Trophoblast cell (in vitro differentiated cells and primary cell): ENCODE measurements at regions not wholly inside any gene's neighbourhood (a gene's known extent, or its start where the extent isn't known, plus 50 kb on each side); places are given as distances from the start of the nearest gene placed in this dataset.

ENCODE experiments used
- DNase-seq, 2 donors: peaks; one replicate each; pipeline ENCODE4 v3.0.0-alpha.2; 2016
- H2AFZ ChIP-seq: 2 replicates; pipeline ENCODE4 v1.6.1; 2013; ENCODE audit warnings: low read length, moderate library complexity, mild to moderate bottlenecking; ENCODE audit not compliant: insufficient read depth, poor library complexity
- H2AK5ac ChIP-seq: 2 replicates; pipeline ENCODE4 v1.6.1; 2013; ENCODE audit warnings: mild to moderate bottlenecking, low read length
- H2BK120ac ChIP-seq: 2 replicates; pipeline ENCODE4 v1.6.1; 2013; ENCODE audit warnings: low read length, mild to moderate bottlenecking, moderate library complexity; ENCODE audit not compliant: insufficient read depth, poor library complexity
- H2BK12ac ChIP-seq: 2 replicates; pipeline ENCODE4 v1.6.1; 2013; ENCODE audit warnings: mild to moderate bottlenecking, low read length, moderate library complexity
- H2BK5ac ChIP-seq: 2 replicates; pipeline ENCODE4 v1.6.1; 2013; ENCODE audit warnings: low read length, low read depth, moderate library complexity, mild to moderate bottlenecking; ENCODE audit not compliant: poor library complexity
- H3K14ac ChIP-seq: 2 replicates; pipeline ENCODE4 v1.6.1; 2013; ENCODE audit warnings: mild to moderate bottlenecking, low read length
- H3K18ac ChIP-seq: 2 replicates; pipeline ENCODE4 v1.6.1; 2013; ENCODE audit warnings: mild to moderate bottlenecking, low read length
- H3K23ac ChIP-seq: 2 replicates; pipeline ENCODE4 v1.6.1; 2013; ENCODE audit warnings: low read length
- H3K27ac ChIP-seq: 2 replicates; pipeline ENCODE4 v1.5.1; 2013; ENCODE audit warnings: low read depth, mild to moderate bottlenecking, inconsistent platforms, low read length, moderate library complexity
- H3K27me3 ChIP-seq: 2 replicates; pipeline ENCODE4 v1.6.1; 2013; ENCODE audit warnings: inconsistent platforms, mild to moderate bottlenecking, low read length, moderate library complexity; ENCODE audit not compliant: insufficient read depth
- H3K36me3 ChIP-seq, 2 experiments: 1 replicate in 1 of 2; 2 replicates in 1 of 2; pipeline ENCODE4 v1.6.1; 2013; ENCODE audit warnings: low read length in 2 of 2, mild to moderate bottlenecking in 2 of 2, moderate library complexity in 1 of 2; ENCODE audit not compliant: insufficient read depth in 2 of 2, control insufficient read depth in 1 of 2
- H3K4ac ChIP-seq: 2 replicates; pipeline ENCODE4 v1.6.1; 2013; ENCODE audit warnings: low read depth, mild to moderate bottlenecking, low read length, moderate library complexity
- H3K4me1 ChIP-seq, 2 experiments: 1 replicate in 1 of 2; 2 replicates in 1 of 2; pipeline ENCODE4 v1.6.1; 2013; ENCODE audit warnings: low read length in 2 of 2, mild to moderate bottlenecking in 2 of 2, moderate library complexity in 1 of 2; ENCODE audit not compliant: insufficient read depth in 2 of 2, control insufficient read depth in 1 of 2
- H3K4me2 ChIP-seq: 2 replicates; pipeline ENCODE4 v1.6.1; 2013; ENCODE audit warnings: inconsistent platforms, mild to moderate bottlenecking, low read length, moderate library complexity
- H3K4me3 ChIP-seq: 2 replicates; pipeline ENCODE4 v1.5.1; 2013; ENCODE audit warnings: mild to moderate bottlenecking, low read depth, low read length, inconsistent platforms
- H3K79me1 ChIP-seq: one replicate; pipeline ENCODE4 v1.6.1; 2013; ENCODE audit warnings: low read length
- H3K79me2 ChIP-seq: 2 replicates; pipeline ENCODE4 v1.6.1; 2013; ENCODE audit warnings: low read length, mild to moderate bottlenecking; ENCODE audit not compliant: control insufficient read depth, insufficient read depth, poor library complexity
- H3K9ac ChIP-seq: 2 replicates; pipeline ENCODE4 v1.6.1; 2013; ENCODE audit warnings: mild to moderate bottlenecking, low read length
- H3K9me3 ChIP-seq: 2 replicates; pipeline ENCODE4 v1.6.1; 2013; ENCODE audit warnings: low read depth, mild to moderate bottlenecking, control low read depth, inconsistent platforms, low read length; ENCODE audit not compliant: insufficient read depth
- H4K12ac ChIP-seq: 2 replicates; pipeline ENCODE4 v1.6.1; 2013; ENCODE audit warnings: low read depth, mild to moderate bottlenecking, low read length, moderate library complexity
- H4K8ac ChIP-seq: 2 replicates; pipeline ENCODE4 v1.6.1; 2013; ENCODE audit warnings: low read depth, mild to moderate bottlenecking, low read length, moderate library complexity
- H4K91ac ChIP-seq: one replicate; pipeline ENCODE4 v1.6.1; 2013; ENCODE audit warnings: low read depth, mild to moderate bottlenecking, low read length, moderate library complexity
- WGBS: extraction: QIAGEN DNeasy Blood & Tissue Kit; methylation state at CpG from one replicate; pipeline ENCODE4 v1.1.7; 2013; ENCODE audit warnings: missing lambda C conversion rate; ENCODE audit not compliant: insufficient read length, insufficient coverage; ENCODE audit errors: extremely low coverage; 5-methylcytosine and 5-hydroxymethylcytosine counted together

DNA sequence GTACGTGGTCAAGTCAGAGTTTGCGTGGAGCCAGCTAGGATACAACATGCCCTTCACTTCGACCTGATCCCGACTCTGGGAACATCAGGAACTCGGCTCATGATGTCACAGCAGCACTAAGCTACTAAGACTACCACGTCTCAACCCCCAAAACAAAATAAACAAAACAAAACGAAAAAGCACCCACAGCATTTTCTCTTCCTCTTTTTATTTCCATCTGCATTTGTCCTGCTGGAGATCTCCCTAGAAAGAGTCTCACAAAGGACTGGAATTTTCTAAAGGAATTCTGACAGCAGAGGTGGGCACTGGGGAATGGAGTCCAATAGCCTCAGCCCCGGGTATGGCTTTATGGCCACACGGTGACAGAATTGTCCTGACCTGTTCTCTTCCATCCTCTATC is 196.6 kb downstream of the SALL1 start:
- H3K79me1 ChIP-seq = no peaks in the 10 kb centered on the region
- no peak overlapping the region for H2BK120ac ChIP-seq
- H3K4ac ChIP-seq = no peak overlapping the region
- H2AK5ac ChIP-seq = no peak overlapping the region
- no peak overlapping the region for H2BK5ac ChIP-seq
- no peak overlapping the region for H3K18ac ChIP-seq
- WGBS = no CpG with 5 or more reads among the region's 9 CpGs
- H4K12ac ChIP-seq = no peak overlapping the region
- no peak overlapping the region for H3K27ac ChIP-seq
- no peak overlapping the region for H4K91ac ChIP-seq
- H3K4me1 ChIP-seq = no peaks in the 10 kb centered on the region
- H3K27me3 ChIP-seq = no peaks in the 10 kb centered on the region
- H3K4me2 ChIP-seq = no peak overlapping the region
- H3K36me3 ChIP-seq = no peaks in the 10 kb centered on the region
- H3K14ac ChIP-seq = no peak overlapping the region
- no peak overlapping the region for H3K23ac ChIP-seq
- no peak overlapping the region for H3K4me3 ChIP-seq
- H3K9ac ChIP-seq = no peak overlapping the region
- DNase-seq = no peak
- H2AFZ ChIP-seq = no peak overlapping the region
- H2BK12ac ChIP-seq = no peak overlapping the region
- no peak overlapping the region for H4K8ac ChIP-seq
- H3K79me2 ChIP-seq = no peaks in the 10 kb centered on the region
- H3K9me3 ChIP-seq = no peaks in the 10 kb centered on the region

DNA sequence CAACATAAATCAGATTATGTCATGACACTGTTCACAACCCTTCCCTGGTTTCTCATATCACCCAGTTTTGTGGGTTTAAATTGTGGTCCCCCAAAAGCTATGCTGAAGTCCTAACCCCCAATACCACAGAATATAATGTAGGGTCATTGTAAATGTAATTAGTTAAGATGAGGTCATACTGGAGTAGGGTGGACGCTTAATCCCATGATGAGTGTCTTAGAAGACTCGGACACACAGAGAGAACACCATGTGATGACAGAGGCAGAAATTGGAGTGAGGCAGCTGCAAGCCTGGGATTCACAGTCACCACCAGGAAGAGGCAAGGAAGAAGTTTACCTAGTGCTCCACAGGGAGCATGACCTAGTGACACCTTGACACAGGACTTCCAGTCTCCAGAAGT is 197.8 kb downstream of the SALL1 start:
- H3K79me1 ChIP-seq = no peaks in the 10 kb centered on the region
- H3K4ac ChIP-seq = no peak overlapping the region
- no peak overlapping the region for H3K9ac ChIP-seq
- no peak overlapping the region for H4K12ac ChIP-seq
- H2BK120ac ChIP-seq = no peak overlapping the region
- no peaks in the 10 kb centered on the region for H3K79me2 ChIP-seq
- no peak overlapping the region for H3K27ac ChIP-seq
- H4K91ac ChIP-seq = no peak overlapping the region
- no peak overlapping the region for H3K23ac ChIP-seq
- H4K8ac ChIP-seq = no peak overlapping the region
- H3K27me3 ChIP-seq = no peaks in the 10 kb centered on the region
- H2AK5ac ChIP-seq = no peak overlapping the region
- H3K14ac ChIP-seq = no peak overlapping the region
- no peak overlapping the region for H3K4me2 ChIP-seq
- WGBS = no CpG with 5 or more reads among the region's 2 CpGs
- no peaks in the 10 kb centered on the region for H3K4me1 ChIP-seq
- H3K4me3 ChIP-seq = no peak overlapping the region
- no peaks in the 10 kb centered on the region for H3K36me3 ChIP-seq
- H2AFZ ChIP-seq = no peak overlapping the region
- H3K9me3 ChIP-seq = no peaks in the 10 kb centered on the region
- H2BK12ac ChIP-seq = no peak overlapping the region
- DNase-seq = no peak
- H2BK5ac ChIP-seq = no peak overlapping the region
- H3K18ac ChIP-seq = no peak overlapping the region

DNA sequence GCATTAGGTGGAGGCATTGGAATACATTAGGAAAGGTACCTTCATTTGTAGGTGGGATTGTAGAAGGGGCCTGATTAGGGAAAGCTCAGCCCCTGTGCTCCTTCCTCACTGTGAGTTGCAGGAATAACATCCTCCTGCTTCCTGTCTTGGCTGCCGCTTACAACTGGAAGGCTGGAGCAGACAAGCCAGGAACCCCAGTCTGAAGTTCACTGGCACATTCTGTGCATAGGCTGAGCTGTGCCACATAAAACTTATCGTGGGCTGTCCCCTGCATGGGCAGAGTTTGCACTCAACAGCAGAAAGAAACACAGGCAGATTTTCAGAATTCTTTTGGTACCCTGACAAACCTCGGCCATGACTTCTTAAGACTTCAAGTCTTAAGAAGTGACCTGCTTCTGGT is 200.1 kb downstream of the SALL1 start:
- no peak overlapping the region for H2AK5ac ChIP-seq
- H3K4ac ChIP-seq = no peak overlapping the region

DNA sequence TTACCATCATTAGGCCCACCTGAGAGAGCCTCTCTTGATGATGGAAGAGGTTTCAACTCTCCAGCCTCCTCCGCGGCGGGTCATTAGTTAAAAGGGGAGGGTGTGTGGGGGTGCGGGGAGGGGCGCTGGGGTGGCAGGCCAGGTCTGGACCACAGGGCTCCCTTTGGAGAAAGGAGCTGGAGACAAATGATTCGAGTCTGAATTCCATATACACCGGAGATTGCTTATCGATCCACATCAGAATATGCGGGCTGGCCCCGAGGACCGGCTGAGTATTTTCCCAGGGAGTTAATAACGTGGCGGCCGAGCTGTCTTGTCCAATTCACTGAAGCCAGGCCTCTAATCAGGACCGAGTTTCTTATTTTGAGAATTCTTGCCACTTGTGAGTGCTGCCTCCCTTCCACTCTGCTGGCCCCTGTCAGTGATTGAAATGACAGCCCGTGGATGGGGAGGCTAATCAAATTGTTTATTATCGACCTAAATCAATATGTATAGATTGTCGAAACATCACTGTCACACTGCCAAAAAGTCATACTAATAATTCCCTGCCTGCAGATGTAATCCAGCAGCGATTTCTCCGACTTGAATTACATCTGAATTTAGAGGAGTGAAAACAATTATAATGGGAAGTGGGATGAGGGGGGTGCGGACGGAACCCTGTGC is 202.7 kb downstream of the SALL1 start:
- Histone ChIP-seq H3K14ac (no peak overlapping the region), H3K4me3 (no peak overlapping the region), H2BK12ac (no peak overlapping the region), H3K27me3 (no peaks in the 10 kb centered on the region), H3K18ac (no peak overlapping the region), H3K4me1 (no peaks in the 10 kb centered on the region), H2BK120ac (no peak overlapping the region), H4K12ac (no peak overlapping the region), H3K4me2 (no peak overlapping the region), H3K27ac (no peak overlapping the region), H3K9ac (no peak overlapping the region), H2AK5ac (no peak overlapping the region), H3K9me3 (peaks cover 1% of the 10 kb centered on the region), H3K4ac (no peak overlapping the region), H3K79me1 (no peaks in the 10 kb centered on the region), H3K36me3 (no peaks in the 10 kb centered on the region), H2BK5ac (no peak overlapping the region), H3K79me2 (no peaks in the 10 kb centered on the region), H4K8ac (no peak overlapping the region), H3K23ac (no peak overlapping the region), H4K91ac (no peak overlapping the region), H2AFZ (no peak overlapping the region)
- no peak for DNase-seq
- no CpG with 5 or more reads among the region's 22 CpGs for WGBS

More for the DNA sequence above, 200.1 kb downstream of the SALL1 start:
- Histone ChIP-seq H3K23ac (no peak overlapping the region), H3K4me2 (no peak overlapping the region), H2BK120ac (no peak overlapping the region), H2AFZ (no peak overlapping the region), H2BK5ac (no peak overlapping the region), H2BK12ac (no peak overlapping the region), H3K14ac (no peak overlapping the region), H3K4me3 (no peak overlapping the region), H4K8ac (no peak overlapping the region), H3K9me3 (peaks cover 1% of the 10 kb centered on the region), H3K27me3 (no peaks in the 10 kb centered on the region), H4K12ac (no peak overlapping the region), H3K79me1 (no peaks in the 10 kb centered on the region), H3K4me1 (no peaks in the 10 kb centered on the region), H3K36me3 (no peaks in the 10 kb centered on the region), H3K9ac (no peak overlapping the region), H4K91ac (no peak overlapping the region), H3K27ac (no peak overlapping the region), H3K79me2 (no peaks in the 10 kb centered on the region), H3K18ac (no peak overlapping the region)
- WGBS = no CpG with 5 or more reads among the region's 3 CpGs
- DNase-seq = no peak
